OCI-LY3 (cell line): ENCODE measurements at regions not wholly inside any gene's neighbourhood (a gene's known extent, or its start where the extent isn't known, plus 50 kb on each side); places are given as distances from the start of the nearest gene placed in this dataset.

ENCODE experiments used
- CTCF ChIP-seq: fragments of 200-600, 300-600 bp; sonication (generic); IDR thresholded peaks from 2 replicates; pipeline ENCODE4 v1.5.1; 2014; ENCODE audit warnings: antibody characterized with exemption, low read length, low read depth
- EZH2phosphoT487 ChIP-seq: fragments of 200-600 bp; shearing (Covaris generic); IDR thresholded peaks from 2 replicates; pipeline ENCODE4 v1.6.1; 2018; ENCODE audit warnings: antibody characterized with exemption, mixed run types, low read depth

- TF ChIP-seq CTCF (no peak), EZH2phosphoT487 (no peak)
These were observed 299.8 kb downstream of the DUSP10 start for GRCh38 chr1:221442056-221442455.
